GM23338 (cell line): ENCODE measurements at regions not wholly inside any gene's neighbourhood (a gene's known extent, or its start where the extent isn't known, plus 50 kb on each side); places are given as distances from the start of the nearest gene placed in this dataset.

Experiments used
- ATAC-seq: fragments of 200-7000 bp; cut with Tn5 transposase; 3 replicates; pipeline ENCODE4 v1.9.1; 2020
- DNase-seq: peaks from one replicate; pipeline ENCODE4 v3.0.0-alpha.2; 2015; ENCODE audit warnings: low spot score
- H2AFZ ChIP-seq: fragments of 200-600 bp; sonication (generic); 2 replicates; pipeline ENCODE4 v1.8.0; 2016; ENCODE audit warnings: antibody characterized with exemption, mild to moderate bottlenecking, moderate library complexity
- H3F3A ChIP-seq: fragments of 200-600 bp; sonication (generic); replicated peaks from 2 replicates; pipeline ENCODE4 v1.8.0; 2017; ENCODE audit warnings: antibody characterized with exemption, mixed run types, low read depth
- H3K27ac ChIP-seq: fragments of 200-600 bp; sonication (generic); 2 replicates; pipeline ENCODE4 v1.6.1; 2016; ENCODE audit warnings: low read depth
- H3K27me3 ChIP-seq: fragments of 200-600 bp; sonication (generic); 2 replicates; pipeline ENCODE4 v1.8.0; 2016; ENCODE audit warnings: mild to moderate bottlenecking, mixed run types, moderate library complexity; ENCODE audit not compliant: insufficient read depth
- H3K36me3 ChIP-seq: fragments of 200-600 bp; sonication (generic); 2 replicates; pipeline ENCODE4 v1.8.0; 2016; ENCODE audit warnings: mild to moderate bottlenecking; ENCODE audit not compliant: insufficient read depth
- H3K4me1 ChIP-seq: fragments of 200-600 bp; sonication (generic); 2 replicates; pipeline ENCODE4 v1.8.0; 2016; ENCODE audit warnings: mild to moderate bottlenecking, moderate library complexity; ENCODE audit not compliant: insufficient read depth
- H3K4me2 ChIP-seq: fragments of 200-600 bp; sonication (generic); 2 replicates; pipeline ENCODE4 v1.7.1; 2017; ENCODE audit warnings: mixed run types
- H3K4me3 ChIP-seq: fragments of 200-600 bp; sonication (generic); 2 replicates; pipeline ENCODE4 v1.6.1; 2016; ENCODE audit warnings: mixed run types
- H3K79me2 ChIP-seq: fragments of 200-600 bp; sonication (generic); replicated peaks from 2 replicates; pipeline ENCODE4 v1.8.0; 2017; ENCODE audit warnings: mild to moderate bottlenecking; ENCODE audit not compliant: insufficient read depth
- H3K9me2 ChIP-seq: fragments of 200-600 bp; sonication (generic); 2 replicates; pipeline ENCODE4 v1.8.0; 2017; ENCODE audit not compliant: insufficient read depth
- H4K20me1 ChIP-seq: fragments of 200-600 bp; sonication (generic); replicated peaks from 2 replicates; pipeline ENCODE4 v1.8.0; 2017; ENCODE audit warnings: mild to moderate bottlenecking; ENCODE audit not compliant: insufficient read depth
- H3K27ac Mint-ChIP-seq: 2 replicates; pipeline ENCODE4 v1.8.0; 2020; ENCODE audit warnings: inconsistent platforms, mild to moderate bottlenecking, moderate library complexity, mixed read lengths
- H3K27me3 Mint-ChIP-seq: 3 replicates; pipeline ENCODE4 v1.8.0; 2022; ENCODE audit warnings: low read depth, mild to moderate bottlenecking, moderate library complexity, mixed read lengths, inconsistent platforms; ENCODE audit not compliant: insufficient read depth, poor library complexity
- H3K36me3 Mint-ChIP-seq: 3 replicates; pipeline ENCODE4 v1.8.0; 2021; ENCODE audit warnings: low read depth, mild to moderate bottlenecking, inconsistent platforms, moderate library complexity, mixed read lengths
- H3K4me1 Mint-ChIP-seq: 3 replicates; pipeline ENCODE4 v1.8.0; 2020; ENCODE audit warnings: mild to moderate bottlenecking, inconsistent platforms, mixed read lengths
- H3K4me3 Mint-ChIP-seq: 3 replicates; pipeline ENCODE4 v1.8.0; 2021; ENCODE audit warnings: moderate library complexity, mild to moderate bottlenecking, inconsistent platforms, mixed read lengths
- H3K9me3 Mint-ChIP-seq: 3 replicates; pipeline ENCODE4 v1.8.0; 2020; ENCODE audit warnings: moderate library complexity, mild to moderate bottlenecking, inconsistent platforms, mixed read lengths
- CREB1 ChIP-seq: fragments of 250-450 bp; sonication (Bioruptor Pico); IDR thresholded peaks from 2 replicates; pipeline ENCODE4 v1.5.0; 2020; ENCODE audit warnings: low read depth, mild to moderate bottlenecking, moderate library complexity
- EZH2 ChIP-seq: fragments of 200-600 bp; sonication (generic); IDR thresholded peaks from one replicate; pipeline ENCODE4 v1.8.0; 2017; ENCODE audit warnings: antibody characterized with exemption, mild to moderate bottlenecking, low read depth; ENCODE audit not compliant: unreplicated experiment
- EZH2phosphoT487 ChIP-seq: fragments of 200-600 bp; sonication (generic); IDR thresholded peaks from one replicate; pipeline ENCODE4 v1.8.1; 2018; ENCODE audit warnings: antibody characterized with exemption; ENCODE audit not compliant: unreplicated experiment
- JUNB ChIP-seq: IDR thresholded peaks from one replicate; pipeline ENCODE4 v1.6.1; 2016; ENCODE audit warnings: antibody characterized with exemption; ENCODE audit not compliant: unreplicated experiment
- NANOG ChIP-seq: IDR thresholded peaks from 2 replicates; pipeline ENCODE4 v1.6.1; 2016; ENCODE audit warnings: antibody characterized with exemption, borderline replicate concordance
- POLR2AphosphoS5 ChIP-seq: IDR thresholded peaks from 2 replicates; pipeline ENCODE4 v1.6.1; 2016; ENCODE audit warnings: antibody characterized with exemption, low read depth
- STAT1 ChIP-seq: IDR thresholded peaks from one replicate; pipeline ENCODE4 v1.6.1; 2016; ENCODE audit warnings: antibody characterized with exemption; ENCODE audit not compliant: unreplicated experiment
- ZNF114 ChIP-seq: fragments of 250-450 bp; sonication (Bioruptor Pico); IDR thresholded peaks from 2 replicates; pipeline ENCODE4 v1.5.0; 2020; ENCODE audit warnings: mild to moderate bottlenecking, moderate library complexity
- ZNF331 ChIP-seq: fragments of 250-450 bp; sonication (Bioruptor Pico); IDR thresholded peaks from 2 replicates; pipeline ENCODE4 v1.5.0; 2020; ENCODE audit warnings: low read depth, mild to moderate bottlenecking, moderate library complexity
- TF ChIP-seq, protein P1 (sequence below), 2 experiments: fragments of 200-600 bp in 1 of 2; sonication (generic) in 1 of 2; conservative IDR thresholded peaks; 2 replicates each; pipeline versions ENCODE4 v1.5.1 to v1.6.1; 2016 to 2017; ENCODE audit warnings: antibody characterized with exemption in 2 of 2, low read depth in 2 of 2, mild to moderate bottlenecking in 2 of 2, moderate library complexity in 1 of 2
- TF ChIP-seq, protein P2 (sequence below): IDR thresholded peaks from 2 replicates; pipeline ENCODE4 v1.6.1; 2016; ENCODE audit warnings: antibody characterized with exemption
- TF ChIP-seq, protein P3 (sequence below): fragments of 250-450 bp; sonication (Bioruptor Pico); IDR thresholded peaks from 2 replicates; pipeline ENCODE4 v1.5.0; 2020; ENCODE audit warnings: mild to moderate bottlenecking, moderate library complexity
- TF ChIP-seq, protein P4 (sequence below): IDR thresholded peaks from one replicate; pipeline ENCODE4 v1.6.1; 2018; ENCODE audit warnings: antibody characterized with exemption; ENCODE audit not compliant: unreplicated experiment

DNA sequence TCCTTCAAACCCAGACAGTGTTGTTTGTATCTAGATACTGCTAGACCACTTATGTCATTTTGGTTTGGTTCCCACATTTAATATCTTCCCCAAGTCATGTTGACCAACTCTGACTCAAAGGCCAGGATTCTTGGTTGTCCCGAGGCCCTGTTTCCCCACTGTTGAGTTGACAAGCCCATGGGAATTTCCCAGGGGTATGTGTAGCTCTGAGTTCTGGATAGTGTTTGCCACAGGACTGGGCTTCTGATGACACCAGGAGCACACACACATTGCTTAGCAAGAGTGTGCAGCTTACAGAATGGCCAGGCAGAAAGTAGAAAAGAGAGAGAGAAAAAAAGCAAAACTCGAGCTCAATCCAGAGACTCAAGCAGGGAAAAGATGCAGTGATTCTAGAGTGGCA, 214.4 kb downstream of the NXNL2 start:
- peaks cover 19% of the 10 kb centered on the region for H3K4me1 ChIP-seq

More for the DNA sequence above, 214.4 kb downstream of the NXNL2 start:
- no peak overlapping the region for H3K4me2 ChIP-seq
- H3K36me3 ChIP-seq: no peaks in the 10 kb centered on the region
- no peak for TF ChIP-seq EZH2phosphoT487
- no peak for TF ChIP-seq ZNF331
- TF ChIP-seq, protein P1, sequence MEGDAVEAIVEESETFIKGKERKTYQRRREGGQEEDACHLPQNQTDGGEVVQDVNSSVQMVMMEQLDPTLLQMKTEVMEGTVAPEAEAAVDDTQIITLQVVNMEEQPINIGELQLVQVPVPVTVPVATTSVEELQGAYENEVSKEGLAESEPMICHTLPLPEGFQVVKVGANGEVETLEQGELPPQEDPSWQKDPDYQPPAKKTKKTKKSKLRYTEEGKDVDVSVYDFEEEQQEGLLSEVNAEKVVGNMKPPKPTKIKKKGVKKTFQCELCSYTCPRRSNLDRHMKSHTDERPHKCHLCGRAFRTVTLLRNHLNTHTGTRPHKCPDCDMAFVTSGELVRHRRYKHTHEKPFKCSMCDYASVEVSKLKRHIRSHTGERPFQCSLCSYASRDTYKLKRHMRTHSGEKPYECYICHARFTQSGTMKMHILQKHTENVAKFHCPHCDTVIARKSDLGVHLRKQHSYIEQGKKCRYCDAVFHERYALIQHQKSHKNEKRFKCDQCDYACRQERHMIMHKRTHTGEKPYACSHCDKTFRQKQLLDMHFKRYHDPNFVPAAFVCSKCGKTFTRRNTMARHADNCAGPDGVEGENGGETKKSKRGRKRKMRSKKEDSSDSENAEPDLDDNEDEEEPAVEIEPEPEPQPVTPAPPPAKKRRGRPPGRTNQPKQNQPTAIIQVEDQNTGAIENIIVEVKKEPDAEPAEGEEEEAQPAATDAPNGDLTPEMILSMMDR (conservative IDR thresholded peaks at IDR 0.05; ENCODE audit: low read depth in 2 of 2): no peak
- TF ChIP-seq POLR2AphosphoS5: no peak
- TF ChIP-seq JUNB: no peak
- TF ChIP-seq ZNF114: no peak
- TF ChIP-seq, protein P2, sequence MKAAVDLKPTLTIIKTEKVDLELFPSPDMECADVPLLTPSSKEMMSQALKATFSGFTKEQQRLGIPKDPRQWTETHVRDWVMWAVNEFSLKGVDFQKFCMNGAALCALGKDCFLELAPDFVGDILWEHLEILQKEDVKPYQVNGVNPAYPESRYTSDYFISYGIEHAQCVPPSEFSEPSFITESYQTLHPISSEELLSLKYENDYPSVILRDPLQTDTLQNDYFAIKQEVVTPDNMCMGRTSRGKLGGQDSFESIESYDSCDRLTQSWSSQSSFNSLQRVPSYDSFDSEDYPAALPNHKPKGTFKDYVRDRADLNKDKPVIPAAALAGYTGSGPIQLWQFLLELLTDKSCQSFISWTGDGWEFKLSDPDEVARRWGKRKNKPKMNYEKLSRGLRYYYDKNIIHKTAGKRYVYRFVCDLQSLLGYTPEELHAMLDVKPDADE: no peak
- no peak for TF ChIP-seq STAT1
- TF ChIP-seq CREB1 (CRISPR knock-in tag): no peak
- no peak for TF ChIP-seq NANOG
- no peak for TF ChIP-seq EZH2
- TF ChIP-seq, protein P3, sequence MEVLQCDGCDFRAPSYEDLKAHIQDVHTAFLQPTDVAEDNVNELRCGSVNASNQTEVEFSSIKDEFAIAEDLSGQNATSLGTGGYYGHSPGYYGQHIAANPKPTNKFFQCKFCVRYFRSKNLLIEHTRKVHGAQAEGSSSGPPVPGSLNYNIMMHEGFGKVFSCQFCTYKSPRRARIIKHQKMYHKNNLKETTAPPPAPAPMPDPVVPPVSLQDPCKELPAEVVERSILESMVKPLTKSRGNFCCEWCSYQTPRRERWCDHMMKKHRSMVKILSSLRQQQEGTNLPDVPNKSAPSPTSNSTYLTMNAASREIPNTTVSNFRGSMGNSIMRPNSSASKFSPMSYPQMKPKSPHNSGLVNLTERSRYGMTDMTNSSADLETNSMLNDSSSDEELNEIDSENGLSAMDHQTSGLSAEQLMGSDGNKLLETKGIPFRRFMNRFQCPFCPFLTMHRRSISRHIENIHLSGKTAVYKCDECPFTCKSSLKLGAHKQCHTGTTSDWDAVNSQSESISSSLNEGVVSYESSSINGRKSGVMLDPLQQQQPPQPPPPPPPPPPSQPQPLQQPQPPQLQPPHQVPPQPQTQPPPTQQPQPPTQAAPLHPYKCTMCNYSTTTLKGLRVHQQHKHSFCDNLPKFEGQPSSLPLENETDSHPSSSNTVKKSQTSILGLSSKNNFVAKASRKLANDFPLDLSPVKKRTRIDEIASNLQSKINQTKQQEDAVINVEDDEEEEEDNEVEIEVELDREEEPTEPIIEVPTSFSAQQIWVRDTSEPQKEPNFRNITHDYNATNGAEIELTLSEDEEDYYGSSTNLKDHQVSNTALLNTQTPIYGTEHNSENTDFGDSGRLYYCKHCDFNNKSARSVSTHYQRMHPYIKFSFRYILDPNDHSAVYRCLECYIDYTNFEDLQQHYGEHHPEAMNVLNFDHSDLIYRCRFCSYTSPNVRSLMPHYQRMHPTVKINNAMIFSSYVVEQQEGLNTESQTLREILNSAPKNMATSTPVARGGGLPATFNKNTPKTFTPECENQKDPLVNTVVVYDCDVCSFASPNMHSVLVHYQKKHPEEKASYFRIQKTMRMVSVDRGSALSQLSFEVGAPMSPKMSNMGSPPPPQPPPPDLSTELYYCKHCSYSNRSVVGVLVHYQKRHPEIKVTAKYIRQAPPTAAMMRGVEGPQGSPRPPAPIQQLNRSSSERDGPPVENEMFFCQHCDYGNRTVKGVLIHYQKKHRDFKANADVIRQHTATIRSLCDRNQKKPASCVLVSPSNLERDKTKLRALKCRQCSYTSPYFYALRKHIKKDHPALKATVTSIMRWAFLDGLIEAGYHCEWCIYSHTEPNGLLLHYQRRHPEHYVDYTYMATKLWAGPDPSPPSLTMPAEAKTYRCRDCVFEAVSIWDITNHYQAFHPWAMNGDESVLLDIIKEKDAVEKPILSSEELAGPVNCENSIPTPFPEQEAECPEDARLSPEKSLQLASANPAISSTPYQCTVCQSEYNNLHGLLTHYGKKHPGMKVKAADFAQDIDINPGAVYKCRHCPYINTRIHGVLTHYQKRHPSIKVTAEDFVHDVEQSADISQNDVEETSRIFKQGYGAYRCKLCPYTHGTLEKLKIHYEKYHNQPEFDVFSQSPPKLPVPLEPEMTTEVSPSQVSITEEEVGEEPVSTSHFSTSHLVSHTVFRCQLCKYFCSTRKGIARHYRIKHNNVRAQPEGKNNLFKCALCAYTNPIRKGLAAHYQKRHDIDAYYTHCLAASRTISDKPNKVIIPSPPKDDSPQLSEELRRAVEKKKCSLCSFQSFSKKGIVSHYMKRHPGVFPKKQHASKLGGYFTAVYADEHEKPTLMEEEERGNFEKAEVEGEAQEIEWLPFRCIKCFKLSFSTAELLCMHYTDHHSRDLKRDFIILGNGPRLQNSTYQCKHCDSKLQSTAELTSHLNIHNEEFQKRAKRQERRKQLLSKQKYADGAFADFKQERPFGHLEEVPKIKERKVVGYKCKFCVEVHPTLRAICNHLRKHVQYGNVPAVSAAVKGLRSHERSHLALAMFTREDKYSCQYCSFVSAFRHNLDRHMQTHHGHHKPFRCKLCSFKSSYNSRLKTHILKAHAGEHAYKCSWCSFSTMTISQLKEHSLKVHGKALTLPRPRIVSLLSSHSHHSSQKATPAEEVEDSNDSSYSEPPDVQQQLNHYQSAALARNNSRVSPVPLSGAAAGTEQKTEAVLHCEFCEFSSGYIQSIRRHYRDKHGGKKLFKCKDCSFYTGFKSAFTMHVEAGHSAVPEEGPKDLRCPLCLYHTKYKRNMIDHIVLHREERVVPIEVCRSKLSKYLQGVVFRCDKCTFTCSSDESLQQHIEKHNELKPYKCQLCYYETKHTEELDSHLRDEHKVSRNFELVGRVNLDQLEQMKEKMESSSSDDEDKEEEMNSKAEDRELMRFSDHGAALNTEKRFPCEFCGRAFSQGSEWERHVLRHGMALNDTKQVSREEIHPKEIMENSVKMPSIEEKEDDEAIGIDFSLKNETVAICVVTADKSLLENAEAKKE (CRISPR knock-in tag): no peak
- TF ChIP-seq, protein P4, sequence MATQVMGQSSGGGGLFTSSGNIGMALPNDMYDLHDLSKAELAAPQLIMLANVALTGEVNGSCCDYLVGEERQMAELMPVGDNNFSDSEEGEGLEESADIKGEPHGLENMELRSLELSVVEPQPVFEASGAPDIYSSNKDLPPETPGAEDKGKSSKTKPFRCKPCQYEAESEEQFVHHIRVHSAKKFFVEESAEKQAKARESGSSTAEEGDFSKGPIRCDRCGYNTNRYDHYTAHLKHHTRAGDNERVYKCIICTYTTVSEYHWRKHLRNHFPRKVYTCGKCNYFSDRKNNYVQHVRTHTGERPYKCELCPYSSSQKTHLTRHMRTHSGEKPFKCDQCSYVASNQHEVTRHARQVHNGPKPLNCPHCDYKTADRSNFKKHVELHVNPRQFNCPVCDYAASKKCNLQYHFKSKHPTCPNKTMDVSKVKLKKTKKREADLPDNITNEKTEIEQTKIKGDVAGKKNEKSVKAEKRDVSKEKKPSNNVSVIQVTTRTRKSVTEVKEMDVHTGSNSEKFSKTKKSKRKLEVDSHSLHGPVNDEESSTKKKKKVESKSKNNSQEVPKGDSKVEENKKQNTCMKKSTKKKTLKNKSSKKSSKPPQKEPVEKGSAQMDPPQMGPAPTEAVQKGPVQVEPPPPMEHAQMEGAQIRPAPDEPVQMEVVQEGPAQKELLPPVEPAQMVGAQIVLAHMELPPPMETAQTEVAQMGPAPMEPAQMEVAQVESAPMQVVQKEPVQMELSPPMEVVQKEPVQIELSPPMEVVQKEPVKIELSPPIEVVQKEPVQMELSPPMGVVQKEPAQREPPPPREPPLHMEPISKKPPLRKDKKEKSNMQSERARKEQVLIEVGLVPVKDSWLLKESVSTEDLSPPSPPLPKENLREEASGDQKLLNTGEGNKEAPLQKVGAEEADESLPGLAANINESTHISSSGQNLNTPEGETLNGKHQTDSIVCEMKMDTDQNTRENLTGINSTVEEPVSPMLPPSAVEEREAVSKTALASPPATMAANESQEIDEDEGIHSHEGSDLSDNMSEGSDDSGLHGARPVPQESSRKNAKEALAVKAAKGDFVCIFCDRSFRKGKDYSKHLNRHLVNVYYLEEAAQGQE: no peak
- no peak for DNase-seq
- no peak overlapping the region for H3K4me3 Mint-ChIP-seq
- no peaks in the 10 kb centered on the region for H3K36me3 Mint-ChIP-seq
- no peaks in the 10 kb centered on the region for H3K79me2 ChIP-seq
- no peaks in the 10 kb centered on the region for H4K20me1 ChIP-seq
- H3K4me1 Mint-ChIP-seq: peaks cover 29% of the 10 kb centered on the region
- no peak overlapping the region for H2AFZ ChIP-seq
- 0 out of 2 replicates have a peak, but pooled peaks cover 9% of the 10 kb centered on the region for H3K9me2 ChIP-seq
- peaks cover 13% of the 10 kb centered on the region; the same call in 2 of the 3 replicates for H3K9me3 Mint-ChIP-seq
- H3K27me3 ChIP-seq: no peaks in the 10 kb centered on the region
- H3K4me3 ChIP-seq: no peak overlapping the region
- H3K27ac ChIP-seq: no peak overlapping the region
- H3K27me3 Mint-ChIP-seq: peaks cover 7% of the 10 kb centered on the region
- no peaks in the 10 kb centered on the region for H3F3A ChIP-seq
- ATAC-seq: no peak
- no peak overlapping the region for H3K27ac Mint-ChIP-seq
